ENCODE measurements at regions not wholly inside any gene's neighbourhood (a gene's known extent, or its start where the extent isn't known, plus 50 kb on each side); places are given as distances from the start of the nearest gene placed in this dataset.

GRCh38 chr6:105882121-105882803 lies 203.9 kb upstream of the PRDM1 start:
- H3K27ac ChIP-seq (ENCODE audit: low read depth in 1 of 2, low read length in 2 of 2) = no peak overlapping the region
- no peaks in the 10 kb centered on the region for H3K4me1 ChIP-seq (ENCODE audit: control insufficient read depth in 4 of 4, insufficient read depth in 4 of 4, low read length in 3 of 4)
- H3K36me3 ChIP-seq (ENCODE audit: control insufficient read depth in 4 of 4, insufficient read depth in 3 of 4, low read depth in 1 of 4, low read length in 3 of 4) = no peaks in the 10 kb centered on the region
- H3K9me3 ChIP-seq (ENCODE audit: control insufficient read depth in 4 of 4, low read length in 3 of 4) = no peaks in the 10 kb centered on the region
- DNase-seq (ENCODE audit: low spot score) = no peak
- H3K27me3 ChIP-seq (ENCODE audit: control insufficient read depth in 4 of 4, insufficient read depth in 4 of 4, low read length in 3 of 4) = no peaks in the 10 kb centered on the region
- H3K4me3 ChIP-seq (ENCODE audit: low read depth in 1 of 3, low read length in 3 of 3) = no peak overlapping the region
- H3K9ac ChIP-seq (ENCODE audit: low read depth in 1 of 2, low read length in 2 of 2) = no peak overlapping the region
- 77% methylated on average over 2 of the region's 2 CpGs for WGBS
- TF ChIP-seq YY1 (IDR thresholded peaks at IDR 0.05) = no peak
- no peak for TF ChIP-seq GABPA (IDR thresholded peaks at IDR 0.05 in 1 of 2, conservative IDR thresholded peaks at IDR 0.05 in 1 of 2)
- TF ChIP-seq MAX (IDR thresholded peaks at IDR 0.05) = no peak
- no peak for TF ChIP-seq ZBTB33 (IDR thresholded peaks at IDR 0.05)
- TF ChIP-seq HNF4G (IDR thresholded peaks at IDR 0.05) = no peak
- no peak for TF ChIP-seq JUND (IDR thresholded peaks at IDR 0.05)
- TF ChIP-seq RAD21 (IDR thresholded peaks at IDR 0.05) = no peak
- TF ChIP-seq, protein P1, sequence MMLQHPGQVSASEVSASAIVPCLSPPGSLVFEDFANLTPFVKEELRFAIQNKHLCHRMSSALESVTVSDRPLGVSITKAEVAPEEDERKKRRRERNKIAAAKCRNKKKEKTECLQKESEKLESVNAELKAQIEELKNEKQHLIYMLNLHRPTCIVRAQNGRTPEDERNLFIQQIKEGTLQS (IDR thresholded peaks at IDR 0.05) = no peak
- TF ChIP-seq FOXA1 (IDR thresholded peaks at IDR 0.05) = no peak
- no peak for TF ChIP-seq CTCF (IDR thresholded peaks at IDR 0.05; ENCODE audit: low read depth, low read length, missing input control)
- no peak for TF ChIP-seq FOXA2 (IDR thresholded peaks at IDR 0.05)
- TF ChIP-seq, protein P2, sequence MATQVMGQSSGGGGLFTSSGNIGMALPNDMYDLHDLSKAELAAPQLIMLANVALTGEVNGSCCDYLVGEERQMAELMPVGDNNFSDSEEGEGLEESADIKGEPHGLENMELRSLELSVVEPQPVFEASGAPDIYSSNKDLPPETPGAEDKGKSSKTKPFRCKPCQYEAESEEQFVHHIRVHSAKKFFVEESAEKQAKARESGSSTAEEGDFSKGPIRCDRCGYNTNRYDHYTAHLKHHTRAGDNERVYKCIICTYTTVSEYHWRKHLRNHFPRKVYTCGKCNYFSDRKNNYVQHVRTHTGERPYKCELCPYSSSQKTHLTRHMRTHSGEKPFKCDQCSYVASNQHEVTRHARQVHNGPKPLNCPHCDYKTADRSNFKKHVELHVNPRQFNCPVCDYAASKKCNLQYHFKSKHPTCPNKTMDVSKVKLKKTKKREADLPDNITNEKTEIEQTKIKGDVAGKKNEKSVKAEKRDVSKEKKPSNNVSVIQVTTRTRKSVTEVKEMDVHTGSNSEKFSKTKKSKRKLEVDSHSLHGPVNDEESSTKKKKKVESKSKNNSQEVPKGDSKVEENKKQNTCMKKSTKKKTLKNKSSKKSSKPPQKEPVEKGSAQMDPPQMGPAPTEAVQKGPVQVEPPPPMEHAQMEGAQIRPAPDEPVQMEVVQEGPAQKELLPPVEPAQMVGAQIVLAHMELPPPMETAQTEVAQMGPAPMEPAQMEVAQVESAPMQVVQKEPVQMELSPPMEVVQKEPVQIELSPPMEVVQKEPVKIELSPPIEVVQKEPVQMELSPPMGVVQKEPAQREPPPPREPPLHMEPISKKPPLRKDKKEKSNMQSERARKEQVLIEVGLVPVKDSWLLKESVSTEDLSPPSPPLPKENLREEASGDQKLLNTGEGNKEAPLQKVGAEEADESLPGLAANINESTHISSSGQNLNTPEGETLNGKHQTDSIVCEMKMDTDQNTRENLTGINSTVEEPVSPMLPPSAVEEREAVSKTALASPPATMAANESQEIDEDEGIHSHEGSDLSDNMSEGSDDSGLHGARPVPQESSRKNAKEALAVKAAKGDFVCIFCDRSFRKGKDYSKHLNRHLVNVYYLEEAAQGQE (IDR thresholded peaks at IDR 0.05) = no peak

DNA sequence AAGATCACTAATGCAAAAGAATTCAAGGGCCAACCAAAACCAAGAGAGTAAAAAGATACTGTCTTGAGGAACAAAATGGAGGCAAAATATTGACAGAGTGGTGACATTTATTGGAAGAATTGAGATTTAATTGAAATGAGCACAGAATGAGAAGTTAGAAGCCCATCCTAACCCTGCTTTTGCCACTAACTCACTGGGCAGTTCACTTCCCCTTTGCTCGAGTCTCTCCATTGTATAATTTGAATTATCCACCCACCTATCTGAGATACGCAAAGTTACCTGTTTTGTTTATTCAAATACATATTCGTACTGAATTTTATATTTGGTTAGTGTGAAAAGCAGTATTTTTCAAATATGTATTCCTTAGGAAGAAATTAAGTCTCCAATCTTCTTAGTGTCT lies 204.5 kb upstream of the PRDM1 start:
- WGBS = 79% methylated on average over 3 of the region's 3 CpGs
- Histone ChIP-seq H3K27ac (ENCODE audit: low read depth in 1 of 2, low read length in 2 of 2) (no peak overlapping the region), H3K4me1 (ENCODE audit: control insufficient read depth in 4 of 4, insufficient read depth in 4 of 4, low read length in 3 of 4) (no peaks in the 10 kb centered on the region), H3K9me3 (ENCODE audit: control insufficient read depth in 4 of 4, low read length in 3 of 4) (no peaks in the 10 kb centered on the region), H3K36me3 (ENCODE audit: control insufficient read depth in 4 of 4, insufficient read depth in 3 of 4, low read depth in 1 of 4, low read length in 3 of 4) (no peaks in the 10 kb centered on the region), H3K9ac (ENCODE audit: low read depth in 1 of 2, low read length in 2 of 2) (no peak overlapping the region), H3K27me3 (ENCODE audit: control insufficient read depth in 4 of 4, insufficient read depth in 4 of 4, low read length in 3 of 4) (no peaks in the 10 kb centered on the region), H3K4me3 (ENCODE audit: low read depth in 1 of 3, low read length in 3 of 3) (no peak overlapping the region)
- TF ChIP-seq MAX (IDR thresholded peaks at IDR 0.05) (no peak), YY1 (IDR thresholded peaks at IDR 0.05) (no peak), JUND (IDR thresholded peaks at IDR 0.05) (no peak), ZBTB33 (IDR thresholded peaks at IDR 0.05) (no peak), SP1 (IDR thresholded peaks at IDR 0.05) (no peak), HNF4G (IDR thresholded peaks at IDR 0.05) (no peak), NR2F2 (IDR thresholded peaks at IDR 0.05) (no peak), TAF1 (conservative IDR thresholded peaks at IDR 0.05) (no peak), RAD21 (IDR thresholded peaks at IDR 0.05) (no peak), EGR1 (IDR thresholded peaks at IDR 0.05; ENCODE audit: low read depth in 2 of 2) (no peak)
- TF ChIP-seq, protein P1 (IDR thresholded peaks at IDR 0.05) = no peak
- TF ChIP-seq, protein P2 (IDR thresholded peaks at IDR 0.05) = no peak
- DNase-seq (ENCODE audit: low spot score) = no peak
